ENCODE measurements at regions not wholly inside any gene's neighbourhood (a gene's known extent, or its start where the extent isn't known, plus 50 kb on each side); places are given as distances from the start of the nearest gene placed in this dataset.

- H3K4me3 Mint-ChIP-seq: no peak overlapping the region
- no peaks in the 10 kb centered on the region for H3K27me3 Mint-ChIP-seq (ENCODE audit: insufficient read depth)
- H3K27ac Mint-ChIP-seq: no peak overlapping the region
- TF ChIP-seq, protein P1, sequence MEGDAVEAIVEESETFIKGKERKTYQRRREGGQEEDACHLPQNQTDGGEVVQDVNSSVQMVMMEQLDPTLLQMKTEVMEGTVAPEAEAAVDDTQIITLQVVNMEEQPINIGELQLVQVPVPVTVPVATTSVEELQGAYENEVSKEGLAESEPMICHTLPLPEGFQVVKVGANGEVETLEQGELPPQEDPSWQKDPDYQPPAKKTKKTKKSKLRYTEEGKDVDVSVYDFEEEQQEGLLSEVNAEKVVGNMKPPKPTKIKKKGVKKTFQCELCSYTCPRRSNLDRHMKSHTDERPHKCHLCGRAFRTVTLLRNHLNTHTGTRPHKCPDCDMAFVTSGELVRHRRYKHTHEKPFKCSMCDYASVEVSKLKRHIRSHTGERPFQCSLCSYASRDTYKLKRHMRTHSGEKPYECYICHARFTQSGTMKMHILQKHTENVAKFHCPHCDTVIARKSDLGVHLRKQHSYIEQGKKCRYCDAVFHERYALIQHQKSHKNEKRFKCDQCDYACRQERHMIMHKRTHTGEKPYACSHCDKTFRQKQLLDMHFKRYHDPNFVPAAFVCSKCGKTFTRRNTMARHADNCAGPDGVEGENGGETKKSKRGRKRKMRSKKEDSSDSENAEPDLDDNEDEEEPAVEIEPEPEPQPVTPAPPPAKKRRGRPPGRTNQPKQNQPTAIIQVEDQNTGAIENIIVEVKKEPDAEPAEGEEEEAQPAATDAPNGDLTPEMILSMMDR (IDR thresholded peaks at IDR 0.05): no peak
- H3K36me3 Mint-ChIP-seq (ENCODE audit: low read depth): no peaks in the 10 kb centered on the region
- H3K9me3 Mint-ChIP-seq: peaks cover 41% of the 10 kb centered on the region
- no peaks in the 10 kb centered on the region for H3K4me1 Mint-ChIP-seq (ENCODE audit: low read depth)
- no peak for DNase-seq
Observed at GRCh38 chr6:95478941-95479340, 98.4 kb upstream of the MANEA start.

- Mint-ChIP-seq H3K4me3 (no peak overlapping the region), H3K27me3 (ENCODE audit: insufficient read depth) (no peaks in the 10 kb centered on the region), H3K4me1 (ENCODE audit: low read depth) (no peaks in the 10 kb centered on the region), H3K36me3 (ENCODE audit: low read depth) (no peaks in the 10 kb centered on the region), H3K9me3 (peaks cover 14% of the 10 kb centered on the region), H3K27ac (no peak overlapping the region)
- no peak for DNase-seq
- TF ChIP-seq, protein P1 (IDR thresholded peaks at IDR 0.05): no peak
Observed at GRCh38 chr6:95487817-95488216, 89.5 kb upstream of the MANEA start.

DNA sequence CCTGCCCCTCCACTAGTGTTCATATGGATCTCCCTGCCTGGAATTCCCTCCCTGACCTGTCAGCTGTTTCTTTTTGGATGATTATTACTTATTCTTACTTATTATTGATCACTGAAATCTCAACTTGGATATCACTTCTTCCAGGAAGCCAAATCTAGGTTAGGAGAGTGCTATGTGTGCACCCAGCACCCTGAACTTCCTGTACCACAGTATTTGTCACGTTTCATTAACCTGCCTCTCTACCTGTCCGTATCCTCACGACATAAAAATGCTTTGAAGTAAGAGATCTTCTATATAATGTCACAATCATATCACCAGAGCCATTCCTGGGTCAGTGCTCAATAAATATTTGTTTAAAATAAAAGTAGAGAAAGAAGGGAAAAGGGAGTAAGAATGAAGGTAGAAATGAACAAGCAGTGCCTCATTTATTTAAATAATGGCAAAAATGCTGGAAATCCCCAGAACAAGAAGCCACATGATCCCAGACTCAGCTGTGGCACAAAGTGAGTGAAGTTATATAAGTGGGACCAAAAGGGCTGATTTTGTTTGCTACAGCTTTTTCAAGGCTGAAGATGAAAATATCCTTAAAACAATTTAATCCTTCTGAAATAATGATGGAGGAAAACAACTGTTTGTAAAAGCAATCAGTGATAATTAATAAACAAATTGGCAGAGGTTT lies 88.0 kb upstream of the MANEA start:
- DNase-seq: no peak
- Mint-ChIP-seq H3K4me3 (no peak overlapping the region), H3K36me3 (ENCODE audit: low read depth) (no peaks in the 10 kb centered on the region), H3K4me1 (ENCODE audit: low read depth) (no peaks in the 10 kb centered on the region), H3K27ac (no peak overlapping the region), H3K9me3 (peaks cover 7% of the 10 kb centered on the region), H3K27me3 (ENCODE audit: insufficient read depth) (no peaks in the 10 kb centered on the region)
- TF ChIP-seq, protein P1 (IDR thresholded peaks at IDR 0.05): no peak

DNA sequence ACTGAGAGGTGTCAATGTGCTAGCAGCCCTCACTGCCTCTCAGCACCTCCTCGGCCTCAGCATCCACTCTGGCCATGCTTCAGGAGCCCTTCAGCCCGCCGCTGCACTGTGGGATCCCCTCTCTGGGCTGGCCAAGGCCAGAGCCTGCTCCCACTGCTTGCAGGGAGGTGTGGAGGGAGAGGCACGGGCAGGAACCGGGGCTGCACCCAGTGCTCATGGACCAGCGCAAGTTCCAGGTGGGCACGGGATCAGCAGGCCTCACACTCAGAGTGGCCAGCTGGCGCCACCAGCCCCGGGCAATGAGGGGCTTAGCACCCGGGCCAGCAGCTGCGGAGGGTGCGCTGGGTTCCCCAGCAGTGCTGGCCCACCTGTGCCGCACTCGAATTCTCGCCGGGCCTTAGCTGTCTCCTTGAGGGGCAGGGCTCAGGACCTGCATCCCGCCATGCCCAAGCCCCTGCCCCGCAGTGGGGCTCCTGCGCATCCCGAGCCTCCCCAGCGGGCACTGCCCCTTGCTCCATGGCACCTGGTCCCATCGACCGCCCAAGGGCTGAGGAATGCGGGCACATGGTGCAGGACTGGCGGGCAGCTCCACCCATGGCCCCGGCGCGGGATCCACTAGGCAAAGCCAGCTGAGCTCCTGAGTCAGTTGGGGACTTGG lies 80.4 kb upstream of the MANEA start:
- TF ChIP-seq, protein P1 (IDR thresholded peaks at IDR 0.05): no peak
- Mint-ChIP-seq H3K27ac (no peak overlapping the region), H3K9me3 (peaks cover 18% of the 10 kb centered on the region), H3K4me1 (ENCODE audit: low read depth) (no peaks in the 10 kb centered on the region), H3K27me3 (ENCODE audit: insufficient read depth) (no peaks in the 10 kb centered on the region), H3K4me3 (no peak overlapping the region), H3K36me3 (ENCODE audit: low read depth) (peaks cover 5% of the 10 kb centered on the region; the same call in 1 of the 2 replicates)
- DNase-seq: no peak

DNA sequence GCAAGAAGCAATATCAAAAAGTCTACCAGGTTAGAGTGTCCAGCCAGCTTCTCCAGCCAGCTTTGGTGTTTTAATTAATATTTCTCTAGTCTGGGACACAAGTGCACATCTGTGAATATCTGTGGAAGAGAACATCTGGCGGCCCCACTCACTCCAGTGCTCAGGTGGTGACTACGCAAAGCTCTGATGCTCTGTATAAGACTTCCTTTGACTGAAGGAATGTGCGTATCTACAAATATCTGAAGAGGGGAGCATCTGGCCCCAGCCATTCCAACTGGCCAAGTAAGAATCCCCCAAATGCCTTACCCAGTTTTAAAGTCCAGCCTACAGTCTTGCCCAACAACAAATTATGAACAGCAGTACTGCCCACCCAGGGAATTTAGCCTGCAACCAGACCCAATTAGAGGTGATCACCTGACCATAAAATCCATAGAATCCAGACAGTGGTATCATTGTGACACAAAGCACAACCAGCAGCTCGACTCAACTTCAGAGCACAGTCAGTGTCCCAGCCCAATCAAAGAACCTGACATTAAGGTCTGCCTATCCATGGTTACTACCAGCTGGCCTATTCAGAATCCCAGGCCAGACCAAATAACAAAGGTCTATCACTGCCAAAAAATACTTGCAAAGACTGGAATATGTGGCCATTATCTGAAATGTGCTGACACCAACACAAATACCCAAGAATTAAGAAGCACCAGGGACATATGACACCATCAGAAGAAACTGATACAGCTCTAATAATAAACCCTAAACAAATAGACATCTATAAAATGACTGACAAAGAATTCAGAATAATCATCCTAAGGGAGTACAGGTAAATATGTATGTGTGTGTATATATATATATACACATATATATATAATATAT lies 76.1 kb upstream of the MANEA start:
- Mint-ChIP-seq H3K4me3 (no peak overlapping the region), H3K9me3 (peaks cover 31% of the 10 kb centered on the region), H3K4me1 (ENCODE audit: low read depth) (no peaks in the 10 kb centered on the region), H3K36me3 (ENCODE audit: low read depth) (peaks cover 5% of the 10 kb centered on the region; the same call in 1 of the 2 replicates), H3K27ac (no peak overlapping the region), H3K27me3 (ENCODE audit: insufficient read depth) (no peaks in the 10 kb centered on the region)
- TF ChIP-seq, protein P1 (IDR thresholded peaks at IDR 0.05): no peak
- DNase-seq: no peak
